KMS-11 (cell line): ENCODE measurements at regions not wholly inside any gene's neighbourhood (a gene's known extent, or its start where the extent isn't known, plus 50 kb on each side); places are given as distances from the start of the nearest gene placed in this dataset.

Experiments
- H2AFZ ChIP-seq: fragments of 200-600 bp; sonication (generic); 2 replicates; pipeline ENCODE4 v1.6.1; 2016; ENCODE audit warnings: antibody characterized with exemption, mixed run types, low read depth
- H3K27ac ChIP-seq: fragments of 200-600 bp; sonication (generic); 2 replicates; pipeline ENCODE4 v1.6.1; 2016; ENCODE audit warnings: mild to moderate bottlenecking, mixed run types
- H3K27me3 ChIP-seq: fragments of 200-600 bp; sonication (generic); 2 replicates; pipeline ENCODE4 v1.6.1; 2017; ENCODE audit warnings: mild to moderate bottlenecking, low read depth, mixed run types, moderate library complexity; ENCODE audit not compliant: insufficient read depth
- H3K36me3 ChIP-seq: fragments of 200-600 bp; sonication (generic); 2 replicates; pipeline ENCODE4 v1.6.1; 2017; ENCODE audit warnings: mild to moderate bottlenecking, mixed run types; ENCODE audit not compliant: insufficient read depth
- H3K4me1 ChIP-seq: fragments of 200-600 bp; sonication (generic); 2 replicates; pipeline ENCODE4 v1.6.1; 2016; ENCODE audit warnings: mild to moderate bottlenecking, low read depth, mixed run types; ENCODE audit not compliant: poor library complexity, severe bottlenecking
- H3K4me2 ChIP-seq: fragments of 200-600 bp; sonication (generic); 2 replicates; pipeline ENCODE4 v1.7.0; 2016; ENCODE audit warnings: mild to moderate bottlenecking, mixed run types
- H3K4me3 ChIP-seq: fragments of 200-600 bp; sonication (generic); IDR thresholded peaks from 2 replicates; pipeline ENCODE4 v1.6.1; 2017; ENCODE audit warnings: low read depth, low read length, mixed read lengths; ENCODE audit not compliant: insufficient read depth
- H3K79me2 ChIP-seq: fragments of 200-600 bp; sonication (generic); 2 replicates; pipeline ENCODE4 v1.6.1; 2016; ENCODE audit warnings: low read depth, mixed run types; ENCODE audit not compliant: insufficient read depth
- H3K9ac ChIP-seq: fragments of 200-600 bp; sonication (generic); 2 replicates; pipeline ENCODE4 v1.6.1; 2016; ENCODE audit warnings: mild to moderate bottlenecking, mixed run types
- H4K20me1 ChIP-seq: fragments of 200-600 bp; sonication (generic); 2 replicates; pipeline ENCODE4 v1.6.1; 2016; ENCODE audit warnings: mild to moderate bottlenecking, mixed run types; ENCODE audit not compliant: insufficient read depth
- CTCF ChIP-seq: fragments of 200-600 bp; sonication (generic); conservative IDR thresholded peaks from 2 replicates; pipeline ENCODE4 v1.6.1; 2017; ENCODE audit warnings: low read depth, mild to moderate bottlenecking, antibody characterized with exemption, low read length, moderate library complexity, mixed read lengths

GRCh38 chr1:189819751-189820150 is 657.9 kb downstream of the BRINP3 start:
- no peak overlapping the region for H3K4me3 ChIP-seq
- H3K27ac ChIP-seq = no peak overlapping the region
- H3K4me1 ChIP-seq = no peaks in the 10 kb centered on the region
- no peak overlapping the region for H2AFZ ChIP-seq
- H3K9ac ChIP-seq = no peak overlapping the region
- no peaks in the 10 kb centered on the region for H3K36me3 ChIP-seq
- H3K27me3 ChIP-seq = no peaks in the 10 kb centered on the region
- no peaks in the 10 kb centered on the region for H4K20me1 ChIP-seq
- H3K79me2 ChIP-seq = no peaks in the 10 kb centered on the region
- no peak for TF ChIP-seq CTCF
- no peak overlapping the region for H3K4me2 ChIP-seq

- Histone ChIP-seq H3K4me2 (no peak overlapping the region), H3K9ac (no peak overlapping the region), H2AFZ (no peak overlapping the region), H3K79me2 (no peaks in the 10 kb centered on the region), H3K4me1 (no peaks in the 10 kb centered on the region), H4K20me1 (no peaks in the 10 kb centered on the region), H3K27ac (no peak overlapping the region), H3K4me3 (no peak overlapping the region), H3K27me3 (no peaks in the 10 kb centered on the region), H3K36me3 (no peaks in the 10 kb centered on the region)
- TF ChIP-seq CTCF = no peak
Observed at GRCh38 chr1:189821833-189822232, 655.8 kb downstream of the BRINP3 start.

GRCh38 chr1:189834813-189835212 is 642.9 kb downstream of the BRINP3 start:
- no peaks in the 10 kb centered on the region for H4K20me1 ChIP-seq
- H3K4me3 ChIP-seq = no peak overlapping the region
- no peak overlapping the region for H2AFZ ChIP-seq
- no peak overlapping the region for H3K9ac ChIP-seq
- no peaks in the 10 kb centered on the region for H3K27me3 ChIP-seq
- no peaks in the 10 kb centered on the region for H3K79me2 ChIP-seq
- no peaks in the 10 kb centered on the region for H3K4me1 ChIP-seq
- H3K36me3 ChIP-seq = no peaks in the 10 kb centered on the region
- H3K27ac ChIP-seq = no peak overlapping the region
- TF ChIP-seq CTCF = no peak
- H3K4me2 ChIP-seq = no peak overlapping the region

- Histone ChIP-seq H2AFZ (no peak overlapping the region), H3K36me3 (no peaks in the 10 kb centered on the region), H3K4me1 (no peaks in the 10 kb centered on the region), H3K4me2 (no peak overlapping the region), H4K20me1 (no peaks in the 10 kb centered on the region), H3K27ac (no peak overlapping the region), H3K27me3 (no peaks in the 10 kb centered on the region), H3K4me3 (no peak overlapping the region), H3K79me2 (no peaks in the 10 kb centered on the region), H3K9ac (no peak overlapping the region)
- no peak for TF ChIP-seq CTCF
Observed at GRCh38 chr1:189847613-189848012, 630.1 kb downstream of the BRINP3 start.
